Transverse colon (tissue), 3 donors: ENCODE measurements at regions not wholly inside any gene's neighbourhood (a gene's known extent, or its start where the extent isn't known, plus 50 kb on each side); places are given as distances from the start of the nearest gene placed in this dataset.

ENCODE experiments used
- CTCF ChIP-seq, 5 experiments: fragments of 200-600 bp in 3 of 5; fragments of 450-650 bp in 2 of 5; sonication (generic) in 3 of 5; IDR thresholded peaks; 1 replicate in 2 of 5; 2 replicates in 3 of 5; pipeline ENCODE4 v1.5.1; 2016 to 2017; ENCODE audit warnings: antibody characterized with exemption in 5 of 5, inconsistent platforms in 3 of 5, mild to moderate bottlenecking in 2 of 5, moderate library complexity in 1 of 5
- POLR2A ChIP-seq: fragments of 450-650 bp; IDR thresholded peaks from one replicate; pipeline ENCODE4 v1.6.1; 2016; ENCODE audit warnings: antibody characterized with exemption, mild to moderate bottlenecking, moderate library complexity

GRCh38 chr18:22608847-22609246 is 191.1 kb upstream of the CTAGE1 start:
- TF ChIP-seq POLR2A (no peak), CTCF (IDR thresholded peaks at IDR 0.05) (no peak)
